NCI-H2171 treated with DMSO at 0.1 percent for 48 hours (cell line): ENCODE measurements at regions not wholly inside any gene's neighbourhood (a gene's known extent, or its start where the extent isn't known, plus 50 kb on each side); places are given as distances from the start of the nearest gene placed in this dataset.

Source experiments
- DNase-seq: peaks from one replicate; lab custom pipeline; 2025; lab: John Stamatoyannopoulos, UW

DNA sequence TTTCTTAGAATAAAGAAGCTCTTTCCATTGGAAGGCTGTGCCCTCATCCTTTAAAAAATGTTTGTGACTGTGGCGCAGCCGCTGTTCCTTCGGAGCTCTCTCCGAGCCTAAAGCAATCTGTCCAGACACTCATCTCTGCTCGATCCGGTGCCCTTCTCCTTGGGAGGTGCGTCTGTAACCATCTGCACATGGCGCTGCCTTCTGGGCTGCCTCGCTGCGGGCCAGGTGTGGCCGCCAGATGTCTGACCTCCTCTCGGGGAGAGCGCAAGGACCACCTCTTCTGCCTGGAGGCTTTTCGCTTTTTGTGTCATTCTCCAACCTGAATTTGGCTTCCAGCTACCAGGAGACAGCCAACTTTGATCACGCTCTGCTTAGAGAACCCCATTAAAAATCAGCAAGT, 153.4 kb upstream of the PTCH1 start:
- peak; percentile 96 for DNase-seq

- DNase-seq: no peak
Measured at GRCh38 chr9:95669253-95669652, 152.5 kb upstream of the PTCH1 start.

GRCh38 chr9:95667789-95668188, 151.0 kb upstream of the PTCH1 start:
- DNase-seq: no peak

DNA sequence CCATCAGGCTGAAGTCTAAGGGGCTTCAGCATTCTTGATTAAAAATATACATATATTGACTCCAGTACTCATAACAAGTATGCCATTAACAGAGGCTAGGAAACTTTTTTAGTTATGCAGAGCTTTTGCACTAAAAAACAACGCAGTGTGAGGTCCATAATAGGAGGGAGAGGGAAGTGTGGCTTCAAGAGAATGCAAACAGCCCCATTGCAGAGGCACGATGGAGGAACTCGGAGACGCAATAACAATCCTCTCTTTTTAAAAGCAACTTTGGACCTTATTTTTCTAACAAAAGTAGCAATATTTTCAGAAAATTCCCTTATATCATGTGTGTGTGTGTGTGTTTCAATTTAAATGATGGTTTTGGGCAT, 150.0 kb upstream of the PTCH1 start:
- no peak for DNase-seq

- no peak for DNase-seq
Measured at GRCh38 chr9:95666096-95666784, 149.5 kb upstream of the PTCH1 start.

DNA sequence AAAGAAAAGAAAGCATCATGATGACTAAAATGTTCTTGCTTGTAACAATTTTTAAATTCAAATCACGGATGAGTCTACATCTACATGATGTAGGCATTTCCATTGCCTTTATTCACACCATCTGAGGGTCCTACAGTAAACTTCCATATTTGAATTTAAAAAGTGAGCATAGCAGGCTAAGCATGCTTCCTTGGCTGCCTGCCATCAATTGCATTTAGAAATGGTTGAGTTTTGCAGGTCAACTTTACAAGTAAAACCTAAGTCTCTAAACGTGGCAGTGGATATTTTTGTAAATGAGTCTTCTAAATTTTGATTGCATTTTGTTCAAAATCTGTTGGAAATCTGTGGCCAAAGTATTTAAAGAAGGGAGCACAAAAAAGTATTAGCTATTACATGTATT, 136.5 kb upstream of the PTCH1 start:
- no peak for DNase-seq

DNA sequence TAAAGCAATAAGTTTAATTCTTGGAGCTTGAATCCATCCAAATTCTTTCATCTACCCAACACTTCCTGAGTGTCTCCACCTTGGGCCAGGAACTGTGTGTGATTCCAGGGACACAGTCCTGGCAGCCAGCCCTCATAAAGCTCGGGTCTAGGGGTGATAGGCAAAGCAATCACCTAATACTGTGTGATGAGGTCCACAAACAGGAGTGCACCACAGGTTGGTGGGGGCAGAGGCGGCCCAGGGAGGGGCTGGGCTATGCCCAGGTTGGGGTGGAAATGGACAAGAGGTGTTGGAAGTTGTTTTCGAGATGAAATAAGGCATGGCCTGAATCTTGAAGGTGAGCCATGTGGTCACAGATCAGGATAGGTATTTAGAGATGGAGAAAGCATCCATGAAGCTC, 133.9 kb upstream of the PTCH1 start:
- DNase-seq: no peak

DNA sequence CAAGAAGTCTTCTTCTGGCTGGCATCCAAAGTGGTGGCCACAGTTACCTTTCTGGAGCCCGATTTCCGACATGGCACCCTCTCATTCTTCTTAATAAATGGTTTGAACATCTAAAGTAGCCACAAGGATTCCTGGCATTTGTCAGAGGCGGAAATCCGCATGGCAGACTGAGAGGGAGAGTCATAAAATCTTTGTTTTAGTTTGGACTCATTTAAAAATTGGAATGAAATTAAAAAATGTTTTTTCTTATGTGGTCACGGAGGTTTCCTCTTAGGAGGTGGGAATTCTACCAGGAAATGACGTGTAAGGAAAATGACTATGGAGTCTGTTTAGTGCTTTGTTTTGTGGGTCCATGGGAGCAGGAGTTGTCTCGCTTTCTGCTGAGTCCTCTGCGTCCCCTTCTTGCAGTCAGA, 133.0 kb upstream of the PTCH1 start:
- DNase-seq: no peak

DNA sequence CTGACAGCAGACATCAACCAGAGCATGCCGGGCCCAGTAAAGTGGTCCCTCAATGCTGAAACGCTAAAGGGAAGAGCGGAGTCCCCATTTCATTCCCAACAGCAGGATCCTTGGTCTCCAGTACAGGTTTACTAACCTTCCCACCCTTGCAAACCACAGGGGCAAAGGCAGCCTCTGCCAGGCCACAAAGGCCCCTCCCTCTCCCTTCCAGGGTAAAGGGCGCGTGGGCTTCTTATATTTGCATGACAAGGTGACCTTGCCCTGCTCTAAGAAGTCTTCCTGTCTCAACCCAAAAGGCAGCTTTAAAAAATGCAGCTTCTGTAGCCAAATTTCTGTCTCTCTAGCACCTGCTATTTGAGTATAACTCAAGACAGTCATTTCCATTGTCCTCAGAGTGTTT, 131.5 kb upstream of the PTCH1 start:
- DNase-seq: no peak

- DNase-seq: no peak
Measured at GRCh38 chr9:95645992-95646391, 129.2 kb upstream of the PTCH1 start.

DNA sequence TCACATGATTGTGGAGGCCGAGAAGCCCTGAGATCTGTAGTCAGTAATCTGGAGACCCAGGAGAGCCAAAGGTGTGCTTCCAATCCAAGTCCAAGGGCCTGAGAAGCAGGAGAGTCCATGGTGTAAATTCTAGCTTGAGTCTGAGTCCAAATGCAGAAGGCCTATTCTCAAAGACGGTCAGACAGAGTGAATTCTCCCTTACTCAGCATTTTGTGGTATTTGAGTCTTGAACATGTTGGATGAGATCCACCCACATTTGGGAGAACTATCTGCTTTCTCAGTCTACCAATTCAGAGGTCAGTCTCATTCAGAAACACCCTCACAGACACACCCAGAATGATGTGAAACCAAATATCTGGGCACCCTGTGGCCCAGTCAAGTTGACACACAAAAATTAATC, 128.8 kb upstream of the PTCH1 start:
- DNase-seq: no peak

- DNase-seq: peak; percentile 32
Measured at GRCh38 chr9:95644377-95644776, 127.6 kb upstream of the PTCH1 start.

DNA sequence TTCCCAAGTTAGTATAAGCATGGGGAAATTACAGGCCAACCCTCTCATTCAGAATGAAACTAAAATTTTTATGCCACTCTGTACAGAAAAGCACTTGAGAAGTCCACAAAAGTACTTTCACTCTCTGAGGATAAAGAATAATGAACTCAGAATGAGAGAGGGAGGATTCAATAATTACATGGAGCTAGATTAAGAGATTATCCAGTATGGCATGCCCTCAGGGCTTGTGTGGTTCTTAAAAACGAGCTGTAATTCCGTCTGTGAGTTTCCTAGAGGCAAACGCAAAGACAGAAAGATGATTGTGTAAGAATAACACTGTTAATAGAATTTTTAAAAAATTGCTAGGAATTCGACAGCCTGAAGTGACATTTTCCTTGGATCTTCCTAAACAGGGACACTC, 126.8 kb upstream of the PTCH1 start:
- DNase-seq: no peak

DNA sequence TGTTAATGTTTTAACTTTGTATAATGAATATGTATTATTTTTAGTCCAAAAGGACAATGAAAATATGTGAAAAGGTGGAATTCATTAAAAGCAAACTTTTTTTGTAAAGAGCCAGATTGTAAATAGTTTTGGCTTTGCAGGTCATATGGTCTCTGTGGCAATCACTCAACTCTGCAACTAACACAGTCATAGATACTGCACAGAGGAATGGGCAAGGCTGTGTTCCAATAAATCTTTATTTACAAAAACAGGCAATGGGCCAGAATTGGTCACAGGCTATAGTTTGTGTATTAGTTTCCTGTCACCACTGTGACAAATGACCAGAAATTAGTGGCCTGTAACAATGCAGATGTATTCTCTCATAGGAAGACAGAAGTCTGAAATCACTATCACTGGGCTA, 125.4 kb upstream of the PTCH1 start:
- DNase-seq: no peak

GRCh38 chr9:95641586-95641985, 124.8 kb upstream of the PTCH1 start:
- peak; percentile 76 for DNase-seq

GRCh38 chr9:95640336-95640735, 123.6 kb upstream of the PTCH1 start:
- DNase-seq: no peak

- no peak for DNase-seq
Measured at GRCh38 chr9:95635986-95636671, 119.4 kb upstream of the PTCH1 start.

- no peak for DNase-seq
Measured at GRCh38 chr9:95634536-95634935, 117.8 kb upstream of the PTCH1 start.

GRCh38 chr9:95634114-95634513, 117.3 kb upstream of the PTCH1 start:
- DNase-seq: no peak

- DNase-seq: no peak
Measured at GRCh38 chr9:95629585-95629984, 112.8 kb upstream of the PTCH1 start.

DNA sequence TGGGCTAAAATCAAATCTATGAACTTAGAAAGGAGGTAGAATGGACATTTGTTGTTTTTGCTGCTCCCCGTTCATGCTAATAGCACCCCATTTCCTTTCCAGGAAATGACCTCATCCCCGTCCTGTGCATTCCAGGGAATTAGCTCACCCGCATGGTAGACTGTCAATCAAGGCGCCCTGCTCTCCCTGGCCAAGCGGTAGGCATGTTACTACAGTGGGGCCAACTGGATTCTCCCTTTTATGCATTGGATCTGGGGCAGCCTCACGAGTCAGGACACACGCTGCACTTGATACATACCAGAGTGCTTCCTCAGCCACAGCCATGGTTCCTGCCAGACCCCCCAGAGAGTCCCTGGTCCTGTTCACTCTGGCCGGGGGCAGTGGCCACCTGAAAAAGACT, 111.0 kb upstream of the PTCH1 start:
- no peak for DNase-seq

- DNase-seq: no peak
Measured at GRCh38 chr9:95626885-95627558, 110.3 kb upstream of the PTCH1 start.

DNA sequence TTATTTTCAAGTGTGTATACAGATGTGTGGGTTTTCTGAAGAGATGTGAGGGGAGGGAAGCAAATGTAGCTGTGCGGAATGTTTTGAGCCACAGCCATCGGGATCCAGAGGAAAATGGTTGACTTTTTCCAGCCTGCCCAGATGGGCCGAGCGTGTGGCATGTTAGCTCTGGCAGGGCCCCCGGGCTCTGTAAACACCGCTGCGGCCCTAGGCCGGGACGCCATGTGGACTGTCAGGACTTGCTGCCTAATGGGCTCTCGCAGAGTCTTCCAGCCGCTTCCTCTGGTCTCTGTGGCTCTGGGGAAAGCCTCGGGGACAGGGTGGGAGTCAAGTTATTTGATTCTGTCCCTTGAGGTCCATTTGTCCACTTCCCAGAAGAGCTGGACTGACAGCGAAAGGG, 109.6 kb upstream of the PTCH1 start:
- no peak for DNase-seq

DNA sequence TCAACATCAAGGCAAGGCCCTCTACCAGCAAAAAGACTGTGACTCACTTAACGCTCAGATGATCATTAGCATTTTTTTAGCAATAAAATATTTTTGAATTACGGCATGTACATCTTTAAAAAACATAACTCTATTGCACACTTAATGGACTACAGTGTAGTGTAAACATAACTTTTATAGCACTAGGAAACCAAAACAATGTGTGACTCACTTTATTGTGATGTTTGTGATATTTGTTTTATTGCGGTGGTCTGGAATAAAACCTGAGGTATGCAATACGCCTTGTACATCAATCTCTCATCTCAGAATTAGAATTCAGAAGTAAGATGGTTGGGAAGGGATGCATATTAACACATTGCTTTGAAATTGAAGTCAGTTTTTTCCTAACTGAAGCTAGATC, 106.9 kb upstream of the PTCH1 start:
- no peak for DNase-seq
